SK-N-SH treated with all-trans-retinoic acid at 6 μM for 48 hours (cell line): ENCODE measurements at regions not wholly inside any gene's neighbourhood (a gene's known extent, or its start where the extent isn't known, plus 50 kb on each side); places are given as distances from the start of the nearest gene placed in this dataset.

ENCODE experiments used
- ATAC-seq: fragments of 200-7000 bp; cut with Tn5 transposase; 3 replicates; pipeline ENCODE4 v1.9.1; 2020; ENCODE audit warnings: mild to moderate bottlenecking, moderate library complexity
- ARNTL ChIP-seq: fragments of 450-650 bp; formaldehyde crosslinking; IDR thresholded peaks from 2 replicates; pipeline ENCODE4 v1.5.0; 2020; ENCODE audit warnings: low read depth, mild to moderate bottlenecking, moderate library complexity, borderline replicate concordance
- BACH2 ChIP-seq: fragments of 250-450 bp; sonication (Bioruptor Pico); IDR thresholded peaks from 2 replicates; pipeline ENCODE4 v1.9.0; 2021; ENCODE audit warnings: mild to moderate bottlenecking, borderline replicate concordance
- ESRRG ChIP-seq: fragments of 250-450 bp; sonication (Bioruptor Pico); IDR thresholded peaks from 2 replicates; pipeline ENCODE4 v1.6.1; 2021; ENCODE audit warnings: mild to moderate bottlenecking
- ISL1 ChIP-seq: fragments of 250-450 bp; sonication (Bioruptor Pico); IDR thresholded peaks from 2 replicates; pipeline ENCODE4 v2.1.2; 2022; ENCODE audit warnings: mild to moderate bottlenecking, moderate library complexity
- OSR1 ChIP-seq: fragments of 250-450 bp; sonication (Bioruptor Pico); IDR thresholded peaks from 2 replicates; pipeline ENCODE4 v1.8.0; 2022; ENCODE audit warnings: moderate library complexity, mild to moderate bottlenecking, inconsistent platforms
- POU6F1 ChIP-seq: fragments of 250-450 bp; sonication (Bioruptor Pico); IDR thresholded peaks from 2 replicates; pipeline ENCODE4 v1.8.0; 2021; ENCODE audit warnings: low read depth, mild to moderate bottlenecking, moderate library complexity, borderline replicate concordance
- PPARA ChIP-seq: fragments of 250-450 bp; sonication (Bioruptor Pico); IDR thresholded peaks from 2 replicates; pipeline ENCODE4 v1.5.0; 2020; ENCODE audit warnings: mild to moderate bottlenecking, borderline replicate concordance
- RARB ChIP-seq: fragments of 250-450 bp; sonication (Bioruptor Pico); IDR thresholded peaks from 2 replicates; pipeline ENCODE4 v1.8.0; 2021; ENCODE audit warnings: mild to moderate bottlenecking, moderate library complexity
- SNAI2 ChIP-seq: fragments of 250-450 bp; sonication (Bioruptor Pico); IDR thresholded peaks from 2 replicates; pipeline ENCODE4 v1.5.0; 2020; ENCODE audit warnings: mild to moderate bottlenecking, moderate library complexity
- TCF4 ChIP-seq: fragments of 250-450 bp; sonication (Bioruptor Pico); IDR thresholded peaks from 2 replicates; pipeline ENCODE4 v1.8.0; 2021; ENCODE audit warnings: mild to moderate bottlenecking, moderate library complexity, borderline replicate concordance
- TOX ChIP-seq: fragments of 250-450 bp; sonication (Bioruptor Pico); IDR thresholded peaks from 2 replicates; pipeline ENCODE4 v1.8.0; 2021; ENCODE audit warnings: mild to moderate bottlenecking, moderate library complexity, borderline replicate concordance
- ZC3H10 ChIP-seq: fragments of 250-450 bp; sonication (Bioruptor Pico); IDR thresholded peaks from 2 replicates; pipeline ENCODE4 v1.5.1; 2021; ENCODE audit warnings: mild to moderate bottlenecking, moderate library complexity
- ZFP3 ChIP-seq: fragments of 250-450 bp; sonication (Bioruptor Pico); IDR thresholded peaks from 2 replicates; pipeline ENCODE4 v1.5.0; 2020; ENCODE audit warnings: mild to moderate bottlenecking, moderate library complexity
- ZFP30 ChIP-seq: fragments of 450-650 bp; formaldehyde crosslinking; IDR thresholded peaks from 2 replicates; pipeline ENCODE4 v1.5.0; 2022; ENCODE audit warnings: mild to moderate bottlenecking, moderate library complexity
- ZNF565 ChIP-seq: fragments of 450-650 bp; formaldehyde crosslinking; conservative IDR thresholded peaks from 2 replicates; pipeline ENCODE4 v1.5.0; 2020; ENCODE audit warnings: low read depth, mild to moderate bottlenecking, moderate library complexity
- ZNF70 ChIP-seq: fragments of 450-650 bp; formaldehyde crosslinking; IDR thresholded peaks from 2 replicates; pipeline ENCODE4 v1.5.0; 2020; ENCODE audit warnings: mild to moderate bottlenecking, moderate library complexity
- TF ChIP-seq, protein P1 (sequence below): fragments of 250-450 bp; sonication (Bioruptor Pico); IDR thresholded peaks from 2 replicates; pipeline ENCODE4 v1.5.1; 2020; ENCODE audit warnings: low read depth, mild to moderate bottlenecking, moderate library complexity
- TF ChIP-seq, protein P2 (sequence below): fragments of 250-450 bp; sonication (Bioruptor Pico); IDR thresholded peaks from 2 replicates; pipeline ENCODE4 v1.8.0; 2020; ENCODE audit warnings: mild to moderate bottlenecking, moderate library complexity, borderline replicate concordance
- TF ChIP-seq, protein P3 (sequence below): fragments of 250-450 bp; sonication (Bioruptor Pico); IDR thresholded peaks from 2 replicates; pipeline ENCODE4 v1.5.0; 2020; ENCODE audit warnings: mild to moderate bottlenecking, moderate library complexity

- no peak for ATAC-seq
- TF ChIP-seq ZFP30 (CRISPR knock-in tag) (no peak), ESRRG (CRISPR knock-in tag) (no peak), RARB (CRISPR knock-in tag) (no peak), POU6F1 (CRISPR knock-in tag) (no peak), OSR1 (CRISPR knock-in tag) (no peak), SNAI2 (CRISPR knock-in tag) (no peak), ZNF70 (CRISPR knock-in tag) (no peak), BACH2 (CRISPR knock-in tag) (no peak), PPARA (CRISPR knock-in tag) (no peak), ZFP3 (no peak)
- TF ChIP-seq, protein P1, sequence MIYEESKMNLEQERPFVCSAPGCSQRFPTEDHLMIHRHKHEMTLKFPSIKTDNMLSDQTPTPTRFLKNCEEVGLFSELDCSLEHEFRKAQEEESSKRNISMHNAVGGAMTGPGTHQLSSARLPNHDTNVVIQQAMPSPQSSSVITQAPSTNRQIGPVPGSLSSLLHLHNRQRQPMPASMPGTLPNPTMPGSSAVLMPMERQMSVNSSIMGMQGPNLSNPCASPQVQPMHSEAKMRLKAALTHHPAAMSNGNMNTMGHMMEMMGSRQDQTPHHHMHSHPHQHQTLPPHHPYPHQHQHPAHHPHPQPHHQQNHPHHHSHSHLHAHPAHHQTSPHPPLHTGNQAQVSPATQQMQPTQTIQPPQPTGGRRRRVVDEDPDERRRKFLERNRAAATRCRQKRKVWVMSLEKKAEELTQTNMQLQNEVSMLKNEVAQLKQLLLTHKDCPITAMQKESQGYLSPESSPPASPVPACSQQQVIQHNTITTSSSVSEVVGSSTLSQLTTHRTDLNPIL (CRISPR knock-in tag), result no peak
- TF ChIP-seq, protein P2, sequence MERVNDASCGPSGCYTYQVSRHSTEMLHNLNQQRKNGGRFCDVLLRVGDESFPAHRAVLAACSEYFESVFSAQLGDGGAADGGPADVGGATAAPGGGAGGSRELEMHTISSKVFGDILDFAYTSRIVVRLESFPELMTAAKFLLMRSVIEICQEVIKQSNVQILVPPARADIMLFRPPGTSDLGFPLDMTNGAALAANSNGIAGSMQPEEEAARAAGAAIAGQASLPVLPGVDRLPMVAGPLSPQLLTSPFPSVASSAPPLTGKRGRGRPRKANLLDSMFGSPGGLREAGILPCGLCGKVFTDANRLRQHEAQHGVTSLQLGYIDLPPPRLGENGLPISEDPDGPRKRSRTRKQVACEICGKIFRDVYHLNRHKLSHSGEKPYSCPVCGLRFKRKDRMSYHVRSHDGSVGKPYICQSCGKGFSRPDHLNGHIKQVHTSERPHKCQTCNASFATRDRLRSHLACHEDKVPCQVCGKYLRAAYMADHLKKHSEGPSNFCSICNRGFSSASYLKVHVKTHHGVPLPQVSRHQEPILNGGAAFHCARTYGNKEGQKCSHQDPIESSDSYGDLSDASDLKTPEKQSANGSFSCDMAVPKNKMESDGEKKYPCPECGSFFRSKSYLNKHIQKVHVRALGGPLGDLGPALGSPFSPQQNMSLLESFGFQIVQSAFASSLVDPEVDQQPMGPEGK, result no peak
- TF ChIP-seq, protein P3, sequence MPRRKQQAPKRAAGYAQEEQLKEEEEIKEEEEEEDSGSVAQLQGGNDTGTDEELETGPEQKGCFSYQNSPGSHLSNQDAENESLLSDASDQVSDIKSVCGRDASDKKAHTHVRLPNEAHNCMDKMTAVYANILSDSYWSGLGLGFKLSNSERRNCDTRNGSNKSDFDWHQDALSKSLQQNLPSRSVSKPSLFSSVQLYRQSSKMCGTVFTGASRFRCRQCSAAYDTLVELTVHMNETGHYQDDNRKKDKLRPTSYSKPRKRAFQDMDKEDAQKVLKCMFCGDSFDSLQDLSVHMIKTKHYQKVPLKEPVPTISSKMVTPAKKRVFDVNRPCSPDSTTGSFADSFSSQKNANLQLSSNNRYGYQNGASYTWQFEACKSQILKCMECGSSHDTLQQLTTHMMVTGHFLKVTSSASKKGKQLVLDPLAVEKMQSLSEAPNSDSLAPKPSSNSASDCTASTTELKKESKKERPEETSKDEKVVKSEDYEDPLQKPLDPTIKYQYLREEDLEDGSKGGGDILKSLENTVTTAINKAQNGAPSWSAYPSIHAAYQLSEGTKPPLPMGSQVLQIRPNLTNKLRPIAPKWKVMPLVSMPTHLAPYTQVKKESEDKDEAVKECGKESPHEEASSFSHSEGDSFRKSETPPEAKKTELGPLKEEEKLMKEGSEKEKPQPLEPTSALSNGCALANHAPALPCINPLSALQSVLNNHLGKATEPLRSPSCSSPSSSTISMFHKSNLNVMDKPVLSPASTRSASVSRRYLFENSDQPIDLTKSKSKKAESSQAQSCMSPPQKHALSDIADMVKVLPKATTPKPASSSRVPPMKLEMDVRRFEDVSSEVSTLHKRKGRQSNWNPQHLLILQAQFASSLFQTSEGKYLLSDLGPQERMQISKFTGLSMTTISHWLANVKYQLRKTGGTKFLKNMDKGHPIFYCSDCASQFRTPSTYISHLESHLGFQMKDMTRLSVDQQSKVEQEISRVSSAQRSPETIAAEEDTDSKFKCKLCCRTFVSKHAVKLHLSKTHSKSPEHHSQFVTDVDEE (CRISPR knock-in tag), result no peak
These were observed 92.7 kb downstream of the FDX1 start for GRCh38 chr11:110522471-110522870.

DNA sequence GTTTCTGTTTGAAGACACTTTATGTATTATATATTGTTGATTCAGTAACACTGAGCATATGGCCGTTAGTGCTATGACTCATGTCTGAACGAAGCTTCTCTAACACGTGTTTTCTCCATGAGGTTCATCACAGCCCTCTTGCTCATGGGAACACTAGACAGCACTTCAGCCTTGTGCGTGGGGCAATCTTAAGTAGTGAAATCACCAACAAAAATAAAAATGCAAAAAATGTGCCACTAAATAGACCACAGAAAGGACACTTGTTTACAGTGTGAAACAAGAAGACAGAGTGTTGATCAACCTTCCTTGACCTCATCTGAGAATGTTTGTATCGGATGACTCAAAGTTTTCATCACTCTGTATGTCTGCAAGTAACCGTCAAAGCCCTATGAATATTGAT lies 94.5 kb downstream of the FDX1 start:
- TF ChIP-seq ZNF565 (CRISPR knock-in tag), result no peak
- TF ChIP-seq, protein P3 (CRISPR knock-in tag), result no peak
- no peak for TF ChIP-seq ISL1 (CRISPR knock-in tag)
- no peak for TF ChIP-seq TOX (CRISPR knock-in tag)
- no peak for TF ChIP-seq PPARA (CRISPR knock-in tag)
- no peak for TF ChIP-seq POU6F1 (CRISPR knock-in tag)
- TF ChIP-seq TCF4 (CRISPR knock-in tag), result no peak
- TF ChIP-seq ZC3H10 (CRISPR knock-in tag), result no peak
- TF ChIP-seq ARNTL (CRISPR knock-in tag), result no peak
- ATAC-seq, result no peak
